HEK293 (cell line): ENCODE measurements at regions not wholly inside any gene's neighbourhood (a gene's known extent, or its start where the extent isn't known, plus 50 kb on each side); places are given as distances from the start of the nearest gene placed in this dataset.

Experiments
- PRDM2 ChIP-seq: fragments of 450-650 bp; formaldehyde crosslinking; IDR thresholded peaks from 2 replicates; pipeline ENCODE4 v1.5.1; 2016; ENCODE audit warnings: missing biosample characterization, missing genetic modification characterization, borderline replicate concordance
- REST ChIP-seq: fragments of 450-650 bp; formaldehyde crosslinking; IDR thresholded peaks from 2 replicates; pipeline ENCODE4 v1.5.1; 2016; ENCODE audit warnings: missing biosample characterization, missing genetic modification characterization
- SCRT1 ChIP-seq: fragments of 450-650 bp; formaldehyde crosslinking; IDR thresholded peaks from 2 replicates; pipeline ENCODE4 v1.5.1; 2016; ENCODE audit warnings: missing biosample characterization, missing genetic modification characterization, borderline replicate concordance
- ZBTB26 ChIP-seq: fragments of 450-650 bp; formaldehyde crosslinking; optimal IDR thresholded peaks from 2 replicates; pipeline ENCODE3; 2016; ENCODE audit warnings: missing biosample characterization, mild to moderate bottlenecking, missing genetic modification characterization
- ZNF133 ChIP-seq: fragments of 450-650 bp; formaldehyde crosslinking; IDR thresholded peaks from 2 replicates; pipeline ENCODE4 v1.5.1; 2016; ENCODE audit warnings: missing biosample characterization, missing genetic modification characterization
- ZNF274 ChIP-seq, 2 experiments: fragments of 200-500 bp in 1 of 2; fragments of 450-650 bp in 1 of 2; sonication (Bioruptor generic) in 1 of 2; formaldehyde crosslinking in 1 of 2; IDR thresholded peaks; 2 replicates each; pipeline versions ENCODE4 v1.5.1 to v1.6.1; 2014 to 2016; ENCODE audit warnings: borderline replicate concordance in 1 of 2, inconsistent platforms in 1 of 2, low read length in 1 of 2, missing biosample characterization in 1 of 2, missing genetic modification characterization in 1 of 2
- ZNF530 ChIP-seq: fragments of 450-650 bp; formaldehyde crosslinking; IDR thresholded peaks from 2 replicates; pipeline ENCODE4 v1.5.1; 2016; ENCODE audit warnings: low read depth, missing biosample characterization, missing genetic modification characterization
- ZNF660 ChIP-seq: fragments of 450-650 bp; IDR thresholded peaks from 2 replicates; pipeline ENCODE4 v1.5.1; 2018; ENCODE audit warnings: missing biosample characterization, mild to moderate bottlenecking, missing genetic modification characterization
- ZNF830 ChIP-seq: fragments of 450-650 bp; IDR thresholded peaks from 2 replicates; pipeline ENCODE4 v1.5.0; 2018; ENCODE audit warnings: missing biosample characterization, missing genetic modification characterization, low read depth, mild to moderate bottlenecking, moderate library complexity
- TF ChIP-seq, protein P1 (sequence below): fragments of 450-650 bp; formaldehyde crosslinking; IDR thresholded peaks from 2 replicates; pipeline ENCODE4 v1.5.1; 2016; ENCODE audit warnings: missing biosample characterization, missing genetic modification characterization
- TF ChIP-seq, protein P2 (sequence below): fragments of 450-650 bp; formaldehyde crosslinking; IDR thresholded peaks from 2 replicates; pipeline ENCODE4 v1.5.1; 2016; ENCODE audit warnings: missing biosample characterization, missing genetic modification characterization

- TF ChIP-seq, protein P1, sequence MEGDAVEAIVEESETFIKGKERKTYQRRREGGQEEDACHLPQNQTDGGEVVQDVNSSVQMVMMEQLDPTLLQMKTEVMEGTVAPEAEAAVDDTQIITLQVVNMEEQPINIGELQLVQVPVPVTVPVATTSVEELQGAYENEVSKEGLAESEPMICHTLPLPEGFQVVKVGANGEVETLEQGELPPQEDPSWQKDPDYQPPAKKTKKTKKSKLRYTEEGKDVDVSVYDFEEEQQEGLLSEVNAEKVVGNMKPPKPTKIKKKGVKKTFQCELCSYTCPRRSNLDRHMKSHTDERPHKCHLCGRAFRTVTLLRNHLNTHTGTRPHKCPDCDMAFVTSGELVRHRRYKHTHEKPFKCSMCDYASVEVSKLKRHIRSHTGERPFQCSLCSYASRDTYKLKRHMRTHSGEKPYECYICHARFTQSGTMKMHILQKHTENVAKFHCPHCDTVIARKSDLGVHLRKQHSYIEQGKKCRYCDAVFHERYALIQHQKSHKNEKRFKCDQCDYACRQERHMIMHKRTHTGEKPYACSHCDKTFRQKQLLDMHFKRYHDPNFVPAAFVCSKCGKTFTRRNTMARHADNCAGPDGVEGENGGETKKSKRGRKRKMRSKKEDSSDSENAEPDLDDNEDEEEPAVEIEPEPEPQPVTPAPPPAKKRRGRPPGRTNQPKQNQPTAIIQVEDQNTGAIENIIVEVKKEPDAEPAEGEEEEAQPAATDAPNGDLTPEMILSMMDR (tag by site-specific recombination) = no peak
- TF ChIP-seq PRDM2 (tag by site-specific recombination) (no peak), SCRT1 (tag by site-specific recombination) (no peak), REST (tag by site-specific recombination) (no peak), ZNF530 (tag by site-specific recombination) (no peak), ZBTB26 (tag by site-specific recombination) (no peak), ZNF274 (IDR thresholded peaks at IDR 0.05; ENCODE audit: low read length) (no peak), ZNF274 (tag by site-specific recombination; IDR thresholded peaks at IDR 0.05; ENCODE audit: borderline replicate concordance) (no peak), ZNF660 (tag by site-specific recombination) (no peak), ZNF830 (no peak), ZNF133 (tag by site-specific recombination) (no peak)
- TF ChIP-seq, protein P2, sequence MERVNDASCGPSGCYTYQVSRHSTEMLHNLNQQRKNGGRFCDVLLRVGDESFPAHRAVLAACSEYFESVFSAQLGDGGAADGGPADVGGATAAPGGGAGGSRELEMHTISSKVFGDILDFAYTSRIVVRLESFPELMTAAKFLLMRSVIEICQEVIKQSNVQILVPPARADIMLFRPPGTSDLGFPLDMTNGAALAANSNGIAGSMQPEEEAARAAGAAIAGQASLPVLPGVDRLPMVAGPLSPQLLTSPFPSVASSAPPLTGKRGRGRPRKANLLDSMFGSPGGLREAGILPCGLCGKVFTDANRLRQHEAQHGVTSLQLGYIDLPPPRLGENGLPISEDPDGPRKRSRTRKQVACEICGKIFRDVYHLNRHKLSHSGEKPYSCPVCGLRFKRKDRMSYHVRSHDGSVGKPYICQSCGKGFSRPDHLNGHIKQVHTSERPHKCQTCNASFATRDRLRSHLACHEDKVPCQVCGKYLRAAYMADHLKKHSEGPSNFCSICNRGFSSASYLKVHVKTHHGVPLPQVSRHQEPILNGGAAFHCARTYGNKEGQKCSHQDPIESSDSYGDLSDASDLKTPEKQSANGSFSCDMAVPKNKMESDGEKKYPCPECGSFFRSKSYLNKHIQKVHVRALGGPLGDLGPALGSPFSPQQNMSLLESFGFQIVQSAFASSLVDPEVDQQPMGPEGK (tag by site-specific recombination) = no peak
Observed at GRCh38 chr5:99187611-99188010, 258.8 kb upstream of the CHD1 start.
